Fibroblast of lung (primary cell): ENCODE measurements at regions not wholly inside any gene's neighbourhood (a gene's known extent, or its start where the extent isn't known, plus 50 kb on each side); places are given as distances from the start of the nearest gene placed in this dataset.

Experiments used
- DNase-seq, 2 donors: peaks; one replicate each; pipeline versions ENCODE4 v3.0.0 to v3.0.0-alpha.2; 2010; ENCODE audit warnings: low read depth in 2 of 2
- H2AFZ ChIP-seq: 2 replicates; pipeline ENCODE4 v1.5.1; 2012; ENCODE audit warnings: low read length, control low read depth, inconsistent platforms
- H3K27ac ChIP-seq: 2 replicates; pipeline ENCODE4 v1.5.1; 2011; ENCODE audit warnings: low read length, control low read depth; ENCODE audit not compliant: insufficient read depth
- H3K27me3 ChIP-seq: 2 replicates; pipeline ENCODE4 v1.5.1; 2011; ENCODE audit warnings: mild to moderate bottlenecking, low read length; ENCODE audit not compliant: control insufficient read depth, insufficient read depth
- H3K36me3 ChIP-seq: 2 replicates; pipeline ENCODE4 v1.5.1; 2011; ENCODE audit warnings: low read length; ENCODE audit not compliant: control insufficient read depth, insufficient read depth
- H3K4me1 ChIP-seq: 2 replicates; pipeline ENCODE4 v1.5.1; 2011; ENCODE audit warnings: low read length; ENCODE audit not compliant: control insufficient read depth, insufficient read depth; ENCODE audit errors: extremely low read depth
- H3K4me2 ChIP-seq: 2 replicates; pipeline ENCODE4 v1.5.1; 2011; ENCODE audit warnings: low read length, control low read depth; ENCODE audit not compliant: insufficient read depth; ENCODE audit errors: extremely low read depth
- H3K4me3 ChIP-seq, 4 experiments: fragments of 200-600 bp in 1 of 4; sonication (generic) in 1 of 4; replicated peaks in 1 of 4; 2 replicates each; pipeline ENCODE4 v1.5.1; 2011 to 2016; ENCODE audit warnings: low read length in 4 of 4, low read depth in 3 of 4, mild to moderate bottlenecking in 3 of 4, control low read depth in 2 of 4, inconsistent platforms in 1 of 4, mixed read lengths in 1 of 4; ENCODE audit not compliant: insufficient read depth in 1 of 4; ENCODE audit errors: control extremely low read depth in 1 of 4
- H3K79me2 ChIP-seq: 2 replicates; pipeline ENCODE4 v1.5.1; 2012; ENCODE audit warnings: mild to moderate bottlenecking, low read length, inconsistent platforms; ENCODE audit not compliant: control insufficient read depth, insufficient read depth
- H3K9ac ChIP-seq: 2 replicates; pipeline ENCODE4 v1.5.1; 2011; ENCODE audit warnings: mild to moderate bottlenecking, low read length, control low read depth; ENCODE audit not compliant: insufficient read depth
- H3K9me3 ChIP-seq: 2 replicates; pipeline ENCODE4 v1.5.1; 2012; ENCODE audit warnings: low read depth, low read length; ENCODE audit not compliant: control insufficient read depth, insufficient read depth
- H4K20me1 ChIP-seq: 2 replicates; pipeline ENCODE4 v1.5.1; 2011; ENCODE audit warnings: low read length; ENCODE audit not compliant: control insufficient read depth, insufficient read depth; ENCODE audit errors: extremely low read depth
- EZH2 ChIP-seq: IDR thresholded peaks from 2 replicates; pipeline ENCODE4 v1.5.1; 2012; ENCODE audit warnings: low read length, control low read depth, mild to moderate bottlenecking; ENCODE audit errors: missing control alignments
- TF ChIP-seq, protein P1 (sequence below), 2 donors: IDR thresholded peaks in 1 of 2; conservative IDR thresholded peaks in 1 of 2; 1 replicate in 1 of 2; 2 replicates in 1 of 2; pipeline ENCODE4 v1.5.1; 2011 to 2012; ENCODE audit warnings: low read length in 2 of 2, control low read depth in 1 of 2, inconsistent platforms in 1 of 2, low read depth in 1 of 2, mild to moderate bottlenecking in 1 of 2

- TF ChIP-seq, protein P1, sequence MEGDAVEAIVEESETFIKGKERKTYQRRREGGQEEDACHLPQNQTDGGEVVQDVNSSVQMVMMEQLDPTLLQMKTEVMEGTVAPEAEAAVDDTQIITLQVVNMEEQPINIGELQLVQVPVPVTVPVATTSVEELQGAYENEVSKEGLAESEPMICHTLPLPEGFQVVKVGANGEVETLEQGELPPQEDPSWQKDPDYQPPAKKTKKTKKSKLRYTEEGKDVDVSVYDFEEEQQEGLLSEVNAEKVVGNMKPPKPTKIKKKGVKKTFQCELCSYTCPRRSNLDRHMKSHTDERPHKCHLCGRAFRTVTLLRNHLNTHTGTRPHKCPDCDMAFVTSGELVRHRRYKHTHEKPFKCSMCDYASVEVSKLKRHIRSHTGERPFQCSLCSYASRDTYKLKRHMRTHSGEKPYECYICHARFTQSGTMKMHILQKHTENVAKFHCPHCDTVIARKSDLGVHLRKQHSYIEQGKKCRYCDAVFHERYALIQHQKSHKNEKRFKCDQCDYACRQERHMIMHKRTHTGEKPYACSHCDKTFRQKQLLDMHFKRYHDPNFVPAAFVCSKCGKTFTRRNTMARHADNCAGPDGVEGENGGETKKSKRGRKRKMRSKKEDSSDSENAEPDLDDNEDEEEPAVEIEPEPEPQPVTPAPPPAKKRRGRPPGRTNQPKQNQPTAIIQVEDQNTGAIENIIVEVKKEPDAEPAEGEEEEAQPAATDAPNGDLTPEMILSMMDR (conservative IDR thresholded peaks at IDR 0.05 in 1 of 2, IDR thresholded peaks at IDR 0.05 in 1 of 2; ENCODE audit: low read depth in 1 of 2, low read length in 2 of 2) = no peak
- no peak for TF ChIP-seq EZH2
- H4K20me1 ChIP-seq = peaks cover 2% of the 10 kb centered on the region
- H3K27ac ChIP-seq = no peak overlapping the region
- H3K36me3 ChIP-seq = no peaks in the 10 kb centered on the region
- no peaks in the 10 kb centered on the region for H3K27me3 ChIP-seq
- no peaks in the 10 kb centered on the region for H3K9me3 ChIP-seq
- no peak overlapping the region for H3K9ac ChIP-seq
- H2AFZ ChIP-seq = no peak overlapping the region
- DNase-seq = no peak
- no peaks in the 10 kb centered on the region for H3K79me2 ChIP-seq
- H3K4me1 ChIP-seq = no peaks in the 10 kb centered on the region
- H3K4me3 ChIP-seq = no peak overlapping the region
- no peak overlapping the region for H3K4me2 ChIP-seq
Measured at GRCh38 chrX:39327255-39327654, 526.0 kb downstream of the MID1IP1 start.

GRCh38 chrX:39327705-39328104, 526.4 kb downstream of the MID1IP1 start:
- no peak overlapping the region for H3K4me2 ChIP-seq
- TF ChIP-seq, protein P1 (conservative IDR thresholded peaks at IDR 0.05 in 1 of 2, IDR thresholded peaks at IDR 0.05 in 1 of 2; ENCODE audit: low read depth in 1 of 2, low read length in 2 of 2) = no peak
- TF ChIP-seq EZH2 = no peak
- no peaks in the 10 kb centered on the region for H3K4me1 ChIP-seq
- no peak overlapping the region for H3K27ac ChIP-seq
- no peak overlapping the region for H3K9ac ChIP-seq
- no peaks in the 10 kb centered on the region for H3K9me3 ChIP-seq
- H3K27me3 ChIP-seq = no peaks in the 10 kb centered on the region
- no peak overlapping the region for H2AFZ ChIP-seq
- DNase-seq = no peak
- H3K4me3 ChIP-seq = no peak overlapping the region
- H3K79me2 ChIP-seq = no peaks in the 10 kb centered on the region
- peaks cover 2% of the 10 kb centered on the region for H4K20me1 ChIP-seq
- no peaks in the 10 kb centered on the region for H3K36me3 ChIP-seq

DNA sequence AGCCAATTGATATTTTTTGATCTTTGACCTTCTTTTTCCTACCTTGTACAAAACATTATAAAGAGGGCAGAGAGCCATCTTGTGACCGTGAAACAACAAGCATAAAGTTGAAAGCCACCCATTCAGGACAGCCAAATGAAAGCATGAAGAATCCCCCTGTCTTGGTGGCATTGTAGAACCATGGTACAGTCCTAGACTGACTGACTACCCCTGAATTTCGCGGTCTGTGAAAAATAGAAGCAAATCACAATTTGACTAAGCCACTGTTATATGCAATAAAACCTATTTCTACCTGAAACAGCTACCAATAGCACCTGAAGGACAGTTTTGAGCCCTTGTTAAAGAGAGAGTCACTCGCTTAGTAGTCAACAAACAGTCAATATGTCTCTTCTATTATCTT, 527.4 kb downstream of the MID1IP1 start:
- no peak for DNase-seq
- no peaks in the 10 kb centered on the region for H3K27me3 ChIP-seq

More for the DNA sequence above, 527.4 kb downstream of the MID1IP1 start:
- no peak overlapping the region for H3K9ac ChIP-seq
- H4K20me1 ChIP-seq = peaks cover 2% of the 10 kb centered on the region
- no peak overlapping the region for H3K4me2 ChIP-seq
- H3K36me3 ChIP-seq = no peaks in the 10 kb centered on the region
- no peaks in the 10 kb centered on the region for H3K79me2 ChIP-seq
- no peak overlapping the region for H2AFZ ChIP-seq
- H3K9me3 ChIP-seq = no peaks in the 10 kb centered on the region
- no peaks in the 10 kb centered on the region for H3K4me1 ChIP-seq
- no peak for TF ChIP-seq EZH2
- TF ChIP-seq, protein P1 (conservative IDR thresholded peaks at IDR 0.05 in 1 of 2, IDR thresholded peaks at IDR 0.05 in 1 of 2; ENCODE audit: low read depth in 1 of 2, low read length in 2 of 2) = no peak
- H3K27ac ChIP-seq = no peak overlapping the region
- H3K4me3 ChIP-seq = no peak overlapping the region
